Naive thymus-derived CD8-positive, alpha-beta T cell (primary cell): ENCODE measurements at regions not wholly inside any gene's neighbourhood (a gene's known extent, or its start where the extent isn't known, plus 50 kb on each side); places are given as distances from the start of the nearest gene placed in this dataset.
"Not testable (repeated sequence)": the region's sequence is repeated elsewhere in the genome, so short reads cannot be mapped to it uniquely, and the experiment has no call there.

Experiments
- ATAC-seq, 2 donors: fragments of 150-1000 bp; cut with Tn5 transposase in 1 of 2; sonication (Bioruptor Pico), chemical (Tn5 transposase) in 1 of 2; 1 replicate in 1 of 2; 2 replicates in 1 of 2; pipeline ENCODE4 v1.10.0; 2021; ENCODE audit warnings: mild to moderate bottlenecking in 2 of 2, moderate library complexity in 2 of 2
- POLR2A ChIA-PET: fragments of 350-600 bp; sonication (Branson Sonifier 250); formaldehyde crosslinking; loops from one replicate; lab custom pipeline; 2021; ENCODE audit warnings: antibody characterized with exemption; lab: Charles Lee
- DNase-seq, 10 donors: peaks; one replicate each; pipeline versions ENCODE4 v3.0.0 to v3.0.0-alpha.2; 2020 to 2022
- H3K27ac Mint-ChIP-seq, 10 donors: one replicate each; pipeline ENCODE4 v1.8.0; 2020 to 2022; ENCODE audit warnings: mild to moderate bottlenecking in 10 of 10, mixed read lengths in 10 of 10, moderate library complexity in 4 of 10, inconsistent platforms in 1 of 10
- H3K27me3 Mint-ChIP-seq, 5 donors: one replicate each; pipeline ENCODE4 v1.8.0; 2021 to 2022; ENCODE audit warnings: mixed read lengths in 5 of 5
- H3K36me3 Mint-ChIP-seq, 3 donors: one replicate each; pipeline ENCODE4 v1.8.0; 2020 to 2022; ENCODE audit warnings: mixed read lengths in 3 of 3, mild to moderate bottlenecking in 2 of 3, inconsistent platforms in 1 of 3
- H3K4me1 Mint-ChIP-seq, 4 donors: one replicate each; pipeline ENCODE4 v1.8.0; 2021 to 2022; ENCODE audit warnings: mixed read lengths in 4 of 4
- H3K4me3 Mint-ChIP-seq, 10 donors: one replicate each; pipeline ENCODE4 v1.8.0; 2020 to 2022; ENCODE audit warnings: mild to moderate bottlenecking in 10 of 10, mixed read lengths in 10 of 10, moderate library complexity in 6 of 10, inconsistent platforms in 1 of 10
- H3K9me3 Mint-ChIP-seq, 9 donors: one replicate each; pipeline ENCODE4 v1.8.0; 2020 to 2022; ENCODE audit warnings: mixed read lengths in 9 of 9, mild to moderate bottlenecking in 3 of 9, inconsistent platforms in 1 of 9, moderate library complexity in 1 of 9

- no peak overlapping the region for H3K4me3 Mint-ChIP-seq
- H3K9me3 Mint-ChIP-seq = peaks cover 9 to 43% (median 23%) of the 10 kb centered on the region in 9 donors
- DNase-seq = no peak
- no peak overlapping the region for H3K27ac Mint-ChIP-seq
- POLR2A ChIA-PET = no interaction called here
- H3K4me1 Mint-ChIP-seq = no peaks in the 10 kb centered on the region
- peaks cover 0 to 18% (median 0%) of the 10 kb centered on the region in 3 donors for H3K36me3 Mint-ChIP-seq
- H3K27me3 Mint-ChIP-seq = peaks cover 1 to 12% (median 3%) of the 10 kb centered on the region in 5 donors
- no peak for ATAC-seq
These were observed 233.4 kb upstream of the RGMB start for GRCh38 chr5:98540056-98540455.

- no peak overlapping the region for H3K27ac Mint-ChIP-seq
- no peaks in the 10 kb centered on the region for H3K4me1 Mint-ChIP-seq
- POLR2A ChIA-PET = no interaction called here
- peaks cover 9 to 43% (median 25%) of the 10 kb centered on the region in 9 donors for H3K9me3 Mint-ChIP-seq
- DNase-seq (no peak), ATAC-seq (no peak)
- H3K27me3 Mint-ChIP-seq = peaks cover 1 to 12% (median 3%) of the 10 kb centered on the region in 5 donors
- H3K4me3 Mint-ChIP-seq = no peak overlapping the region
- H3K36me3 Mint-ChIP-seq = peaks cover 0 to 18% (median 0%) of the 10 kb centered on the region in 3 donors
These were observed 231.8 kb upstream of the RGMB start for GRCh38 chr5:98541641-98542040.

GRCh38 chr5:98543490-98543889 is 230.0 kb upstream of the RGMB start:
- H3K9me3 Mint-ChIP-seq = peaks cover 9 to 49% (median 25%) of the 10 kb centered on the region in 9 donors
- POLR2A ChIA-PET = no interaction called here
- H3K27ac Mint-ChIP-seq = no peak overlapping the region
- H3K36me3 Mint-ChIP-seq = peaks cover 0 to 18% (median 0%) of the 10 kb centered on the region in 3 donors
- DNase-seq = no peak
- H3K4me3 Mint-ChIP-seq = no peak overlapping the region
- no peak for ATAC-seq
- peaks cover 0 to 2% (median 0%) of the 10 kb centered on the region in 5 donors for H3K27me3 Mint-ChIP-seq
- H3K4me1 Mint-ChIP-seq = no peaks in the 10 kb centered on the region

DNA sequence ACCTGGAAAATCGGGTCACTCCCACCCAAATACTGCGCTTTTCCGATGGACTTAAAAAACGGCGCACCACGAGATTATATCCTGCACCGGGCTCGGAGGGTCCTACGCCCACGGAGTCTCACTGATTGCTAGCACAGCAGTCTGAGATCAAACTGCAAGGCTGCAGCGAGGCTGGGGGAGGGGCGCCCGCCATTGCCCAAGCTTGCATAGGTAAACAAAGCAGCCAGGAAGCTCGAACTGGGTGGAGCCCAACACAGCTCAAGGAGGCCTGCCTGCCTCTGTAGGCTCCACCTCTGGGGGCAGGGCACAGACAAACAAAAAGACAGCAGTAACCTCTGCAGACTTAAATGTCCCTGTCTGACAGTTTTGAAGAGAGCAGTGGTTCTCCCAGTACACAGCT is 226.5 kb upstream of the RGMB start:
- H3K4me1 Mint-ChIP-seq, DNase-seq, POLR2A ChIA-PET, ATAC-seq, H3K36me3 Mint-ChIP-seq, H3K4me3 Mint-ChIP-seq, H3K27ac Mint-ChIP-seq, H3K27me3 Mint-ChIP-seq: not testable (repeated sequence)
- H3K9me3 Mint-ChIP-seq = peaks cover 5 to 22% (median 10%) of the 10 kb centered on the region in 9 donors

DNA sequence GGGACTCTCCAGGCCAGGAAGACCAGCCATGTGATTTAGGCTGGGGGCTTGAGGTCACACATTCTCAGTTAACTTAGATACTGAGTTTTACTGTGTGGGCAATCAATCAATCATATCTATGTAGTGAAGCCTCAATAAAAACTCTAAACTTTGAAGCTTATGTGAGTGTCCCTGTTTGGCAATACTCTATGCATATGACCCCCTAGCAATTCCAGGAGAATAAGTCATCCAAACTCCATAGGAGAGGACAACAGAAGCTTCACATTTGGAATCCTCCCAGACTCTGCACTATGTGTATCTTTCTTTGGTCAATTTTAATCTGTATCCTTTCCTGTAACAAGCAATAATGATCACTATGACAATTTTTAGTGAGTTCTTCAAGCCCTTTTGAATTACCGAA is 216.8 kb upstream of the RGMB start:
- Mint-ChIP-seq H3K27ac (no peak overlapping the region), H3K4me3 (no peak overlapping the region), H3K36me3 (no peaks in the 10 kb centered on the region), H3K9me3 (peaks cover 0 to 6% (median 0%) of the 10 kb centered on the region in 9 donors), H3K27me3 (peaks cover 0 to 5% (median 0%) of the 10 kb centered on the region in 5 donors), H3K4me1 (no peaks in the 10 kb centered on the region)
- DNase-seq = no peak
- no peak for ATAC-seq
- POLR2A ChIA-PET = no interaction called here

DNA sequence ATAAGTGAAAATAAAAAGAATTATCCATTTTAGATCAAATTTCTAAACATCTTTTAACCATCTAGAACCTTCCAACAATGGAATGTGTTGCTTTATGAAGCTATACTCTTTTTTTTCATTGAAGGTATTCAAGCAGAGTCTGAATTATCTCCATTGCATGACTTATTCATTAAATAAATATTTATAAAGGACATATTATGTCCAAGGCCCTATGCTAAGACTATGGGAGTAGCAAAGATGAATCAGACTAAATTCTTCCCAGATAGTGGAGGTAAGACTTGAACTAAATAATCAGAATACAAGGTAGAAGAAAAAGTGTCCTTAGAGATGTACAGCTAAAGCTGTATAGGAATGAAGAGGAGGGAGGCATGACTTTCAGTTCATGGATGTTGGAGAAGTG is 215.5 kb upstream of the RGMB start:
- ATAC-seq (no peak), DNase-seq (no peak)
- Mint-ChIP-seq H3K9me3 (peaks cover 0 to 4% (median 0%) of the 10 kb centered on the region in 9 donors), H3K4me1 (no peaks in the 10 kb centered on the region), H3K36me3 (no peaks in the 10 kb centered on the region), H3K27me3 (peaks cover 0 to 5% (median 0%) of the 10 kb centered on the region in 5 donors), H3K4me3 (no peak overlapping the region), H3K27ac (no peak overlapping the region)
- POLR2A ChIA-PET = no interaction called here

DNA sequence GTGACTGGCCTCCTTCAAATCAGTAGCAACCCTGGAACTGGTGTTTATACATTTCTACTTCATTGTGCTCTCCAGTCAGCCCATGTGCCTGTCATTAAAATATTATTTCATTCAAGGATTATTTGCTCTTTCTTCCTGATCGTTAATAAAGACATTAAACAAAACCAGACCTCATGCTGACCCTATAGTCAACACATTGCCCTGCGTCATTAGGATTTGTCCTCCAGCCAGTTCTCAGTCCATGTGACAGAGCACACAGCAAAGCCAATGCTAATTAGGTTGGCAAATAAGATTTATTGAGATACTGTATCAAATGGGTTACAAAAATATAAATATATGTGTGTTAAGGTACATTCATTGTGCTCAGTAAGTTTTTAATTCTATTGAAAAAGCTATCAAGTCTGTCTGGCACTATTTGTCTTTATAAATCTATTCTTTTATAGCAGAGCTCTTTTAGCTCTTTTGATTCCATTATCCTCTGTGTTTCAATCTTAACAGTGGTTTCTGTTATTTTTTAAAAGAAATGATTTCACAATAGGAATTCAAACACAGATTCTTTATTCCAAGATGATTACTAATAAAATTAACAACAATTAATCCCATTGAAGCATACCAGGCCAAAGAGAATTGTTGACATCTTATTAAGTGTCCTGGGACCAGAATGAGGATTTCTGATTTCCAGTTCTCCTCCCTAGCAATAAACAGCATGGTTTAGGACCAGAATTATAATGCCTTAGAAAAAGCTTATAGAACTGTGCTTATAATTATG is 209.4 kb upstream of the RGMB start:
- Mint-ChIP-seq H3K27me3 (peaks cover 0 to 13% (median 2%) of the 10 kb centered on the region in 5 donors), H3K9me3 (peaks cover 0 to 12% (median 0%) of the 10 kb centered on the region in 9 donors), H3K36me3 (no peaks in the 10 kb centered on the region), H3K27ac (no peak overlapping the region), H3K4me3 (no peak overlapping the region), H3K4me1 (no peaks in the 10 kb centered on the region)
- ATAC-seq (no peak), DNase-seq (no peak)
- POLR2A ChIA-PET = no interaction called here

DNA sequence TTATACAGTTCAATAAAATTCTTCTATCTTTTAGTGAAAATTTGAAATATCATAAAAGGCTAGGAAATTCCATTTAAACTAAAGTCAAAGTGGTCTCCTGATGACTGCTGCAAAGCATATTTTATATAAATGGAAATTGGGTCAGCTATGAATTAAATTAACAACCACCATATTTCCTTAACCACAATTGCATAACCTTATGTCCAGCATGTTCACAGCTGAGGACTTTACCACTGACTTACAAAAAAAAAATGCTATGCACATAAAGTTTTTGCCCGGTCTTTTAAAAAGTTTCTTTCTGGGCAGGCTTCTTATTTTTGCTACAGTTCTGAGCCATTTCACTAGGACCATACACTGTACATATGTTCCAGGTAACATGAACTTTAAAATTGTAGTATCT is 208.6 kb upstream of the RGMB start:
- H3K4me1 Mint-ChIP-seq = no peaks in the 10 kb centered on the region
- no peak for ATAC-seq

GRCh38 chr5:98568336-98568735 is 205.1 kb upstream of the RGMB start:
- H3K4me1 Mint-ChIP-seq = no peaks in the 10 kb centered on the region
- DNase-seq = no peak
- no peak overlapping the region for H3K27ac Mint-ChIP-seq
- POLR2A ChIA-PET = no interaction called here
- H3K27me3 Mint-ChIP-seq = peaks cover 0 to 13% (median 2%) of the 10 kb centered on the region in 5 donors
- H3K36me3 Mint-ChIP-seq = no peaks in the 10 kb centered on the region
- ATAC-seq = no peak
- no peak overlapping the region for H3K4me3 Mint-ChIP-seq
- H3K9me3 Mint-ChIP-seq = peaks cover 0 to 12% (median 2%) of the 10 kb centered on the region in 9 donors

More for the DNA sequence above, 208.6 kb upstream of the RGMB start:
- Mint-ChIP-seq H3K9me3 (peaks cover 0 to 12% (median 0%) of the 10 kb centered on the region in 9 donors), H3K4me3 (no peak overlapping the region), H3K27ac (no peak overlapping the region), H3K36me3 (no peaks in the 10 kb centered on the region), H3K27me3 (peaks cover 0 to 13% (median 2%) of the 10 kb centered on the region in 5 donors)
- DNase-seq = no peak
- POLR2A ChIA-PET = no interaction called here

DNA sequence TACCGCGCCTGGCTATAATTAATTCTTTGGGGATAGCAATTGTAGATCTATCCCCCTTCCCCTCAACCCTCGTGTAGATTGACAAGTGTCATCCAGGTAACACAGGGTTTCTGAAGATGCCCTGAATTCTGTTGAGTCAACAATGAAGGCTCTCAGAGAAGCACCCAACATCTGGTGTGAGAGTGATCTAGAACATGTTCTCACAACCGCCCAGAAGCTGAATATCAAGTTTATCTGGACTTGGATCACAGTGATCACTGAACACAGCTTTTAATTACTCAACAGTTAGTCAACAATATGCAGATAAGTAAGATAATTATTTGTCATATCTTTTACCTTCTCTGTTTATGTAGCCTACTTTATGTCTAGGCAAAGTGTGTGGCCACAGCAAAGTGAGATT is 204.2 kb upstream of the RGMB start:
- peaks cover 0 to 12% (median 2%) of the 10 kb centered on the region in 9 donors for H3K9me3 Mint-ChIP-seq
- POLR2A ChIA-PET = no interaction called here
- no peaks in the 10 kb centered on the region for H3K36me3 Mint-ChIP-seq

DNA sequence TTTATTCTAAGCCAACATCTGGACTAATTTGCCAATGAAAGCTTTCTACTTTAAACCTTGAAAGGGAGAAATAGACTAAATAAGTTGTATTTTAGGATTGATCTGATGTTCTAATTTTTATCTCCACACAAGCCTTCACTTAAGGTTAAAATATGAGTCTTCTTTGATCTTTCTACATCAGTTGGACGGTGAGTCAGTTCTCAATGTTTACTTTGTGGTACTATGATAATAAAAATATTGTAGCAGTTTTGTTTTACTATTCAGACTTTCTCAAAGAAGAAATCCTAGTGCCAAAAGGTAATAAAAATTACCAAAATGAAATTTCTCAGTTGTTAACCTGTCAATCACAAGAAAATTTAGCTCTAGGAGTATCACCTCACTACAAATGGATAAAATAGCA is 203.5 kb upstream of the RGMB start:
- Mint-ChIP-seq H3K9me3 (peaks cover 0 to 12% (median 2%) of the 10 kb centered on the region in 9 donors), H3K27ac (no peak overlapping the region), H3K4me3 (no peak overlapping the region), H3K36me3 (no peaks in the 10 kb centered on the region), H3K27me3 (peaks cover 0 to 13% (median 2%) of the 10 kb centered on the region in 5 donors), H3K4me1 (no peaks in the 10 kb centered on the region)
- ATAC-seq (no peak), DNase-seq (no peak)
- POLR2A ChIA-PET = no interaction called here

More for the DNA sequence above, 204.2 kb upstream of the RGMB start:
- peaks cover 0 to 13% (median 2%) of the 10 kb centered on the region in 5 donors for H3K27me3 Mint-ChIP-seq
- DNase-seq (no peak), ATAC-seq (no peak)
- H3K4me1 Mint-ChIP-seq = no peaks in the 10 kb centered on the region
- H3K27ac Mint-ChIP-seq = no peak overlapping the region
- H3K4me3 Mint-ChIP-seq = no peak overlapping the region

DNA sequence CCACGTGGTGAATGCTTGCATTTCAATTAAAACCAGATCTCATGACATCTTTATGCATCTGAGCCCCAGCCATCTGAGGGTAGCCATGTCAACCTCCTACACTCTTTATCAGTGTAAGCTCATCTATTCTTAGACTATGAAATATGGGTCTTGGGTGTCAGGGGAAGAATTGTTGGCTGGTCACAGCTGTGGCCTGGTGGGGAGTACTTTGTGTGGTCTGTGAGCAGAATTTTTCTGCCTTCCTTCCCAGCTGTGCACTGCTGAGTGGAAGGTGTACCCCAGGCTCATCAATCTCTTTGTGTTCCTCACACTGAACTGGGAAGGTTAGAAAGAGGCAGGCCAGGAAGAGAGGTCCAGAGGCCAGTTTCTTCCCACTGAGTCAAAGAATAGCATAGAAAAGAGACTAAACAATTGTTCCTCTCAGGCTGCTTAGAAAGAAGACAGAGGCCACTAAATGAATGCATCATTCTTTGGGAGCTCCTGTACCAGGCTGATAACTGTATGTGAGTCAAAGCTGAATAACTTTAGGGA is 202.7 kb upstream of the RGMB start:
- Mint-ChIP-seq H3K4me1 (no peaks in the 10 kb centered on the region), H3K9me3 (peaks cover 0 to 12% (median 2%) of the 10 kb centered on the region in 9 donors), H3K27me3 (peaks cover 0 to 13% (median 4%) of the 10 kb centered on the region in 5 donors), H3K4me3 (no peak overlapping the region), H3K27ac (no peak overlapping the region), H3K36me3 (no peaks in the 10 kb centered on the region)
- no peak for ATAC-seq
- POLR2A ChIA-PET = no interaction called here
- no peak for DNase-seq

DNA sequence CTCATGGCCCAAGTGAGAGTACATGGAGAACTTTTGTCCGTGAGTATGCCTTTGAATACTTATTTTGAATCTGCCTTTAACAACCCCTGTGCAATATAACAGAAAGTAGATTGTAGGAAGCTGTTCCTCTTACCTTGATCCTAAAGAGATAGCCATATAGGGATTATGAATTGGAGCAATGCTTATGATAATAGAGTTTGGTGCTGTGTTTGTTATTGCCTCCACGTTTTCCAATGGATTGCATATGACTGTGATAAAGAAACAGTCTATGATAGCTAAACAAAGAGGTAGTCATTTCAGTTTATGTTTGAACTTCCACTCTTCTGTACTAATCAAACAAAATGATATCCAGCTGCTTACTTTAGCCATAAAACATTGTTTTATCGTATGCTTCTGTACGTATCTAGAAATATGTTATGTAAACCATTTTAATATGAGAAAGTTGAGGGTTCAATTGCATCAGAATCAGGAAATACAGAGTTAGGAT is 199.6 kb upstream of the RGMB start:
- POLR2A ChIA-PET = no interaction called here
- peaks cover 0 to 5% (median 0%) of the 10 kb centered on the region in 5 donors for H3K27me3 Mint-ChIP-seq

More for the DNA sequence above, 199.6 kb upstream of the RGMB start:
- no peak overlapping the region for H3K27ac Mint-ChIP-seq
- no peak overlapping the region for H3K4me3 Mint-ChIP-seq
- H3K9me3 Mint-ChIP-seq = peaks cover 0 to 5% (median 0%) of the 10 kb centered on the region in 9 donors
- H3K36me3 Mint-ChIP-seq = no peaks in the 10 kb centered on the region
- H3K4me1 Mint-ChIP-seq = no peaks in the 10 kb centered on the region
- ATAC-seq = no peak
- DNase-seq = no peak
